ENCODE measurements at regions not wholly inside any gene's neighbourhood (a gene's known extent, or its start where the extent isn't known, plus 50 kb on each side); places are given as distances from the start of the nearest gene placed in this dataset.

- H3K4me2 ChIP-seq (ENCODE audit: low read length): no peak overlapping the region
- no peak overlapping the region for H3K27ac ChIP-seq (ENCODE audit: low read length)
- no peaks in the 10 kb centered on the region for H3K36me3 ChIP-seq (replicated peaks; ENCODE audit: low read depth, low read length)
- H3K9ac ChIP-seq (ENCODE audit: low read length): no peak overlapping the region
- TF ChIP-seq CTCF (IDR thresholded peaks at IDR 0.05; ENCODE audit: low read depth, low read length): no peak
- no peak for TF ChIP-seq EZH2phosphoT487 (IDR thresholded peaks at IDR 0.05; ENCODE audit: low read depth)
- no peaks in the 10 kb centered on the region for H3K79me2 ChIP-seq (ENCODE audit: low read length)
- no peaks in the 10 kb centered on the region for H4K20me1 ChIP-seq (ENCODE audit: insufficient read depth, low read length)
- H3K4me3 ChIP-seq (ENCODE audit: low read length): no peak overlapping the region
- no peaks in the 10 kb centered on the region for H3K9me3 ChIP-seq (ENCODE audit: insufficient read depth, low read length)
- H2AFZ ChIP-seq (ENCODE audit: low read depth, low read length): no peak overlapping the region
- peaks cover 17% of the 10 kb centered on the region for H3K27me3 ChIP-seq (ENCODE audit: low read depth, low read length)
- peaks cover 8% of the 10 kb centered on the region for H3K4me1 ChIP-seq (ENCODE audit: low read length)
These were observed 253.5 kb downstream of the SPTSSA start for GRCh38 chr14:34208532-34208931.

GRCh38 chr14:34205799-34206198 lies 254.9 kb upstream of the EGLN3 start:
- Histone ChIP-seq H2AFZ (ENCODE audit: low read depth, low read length) (no peak overlapping the region), H3K4me2 (ENCODE audit: low read length) (no peak overlapping the region), H3K27ac (ENCODE audit: low read length) (no peak overlapping the region), H3K9me3 (ENCODE audit: insufficient read depth, low read length) (no peaks in the 10 kb centered on the region), H3K4me1 (ENCODE audit: low read length) (no peaks in the 10 kb centered on the region), H3K36me3 (replicated peaks; ENCODE audit: low read depth, low read length) (no peaks in the 10 kb centered on the region), H3K9ac (ENCODE audit: low read length) (no peak overlapping the region), H3K79me2 (ENCODE audit: low read length) (no peaks in the 10 kb centered on the region), H3K27me3 (ENCODE audit: low read depth, low read length) (peaks cover 4% of the 10 kb centered on the region; the same call in 1 of the 2 replicates), H4K20me1 (ENCODE audit: insufficient read depth, low read length) (no peaks in the 10 kb centered on the region), H3K4me3 (ENCODE audit: low read length) (no peak overlapping the region)
- TF ChIP-seq CTCF (IDR thresholded peaks at IDR 0.05; ENCODE audit: low read depth, low read length) (no peak), EZH2phosphoT487 (IDR thresholded peaks at IDR 0.05; ENCODE audit: low read depth) (no peak)

GRCh38 chr14:34204774-34205173 lies 253.9 kb upstream of the EGLN3 start:
- Histone ChIP-seq H4K20me1 (ENCODE audit: insufficient read depth, low read length) (no peaks in the 10 kb centered on the region), H3K36me3 (replicated peaks; ENCODE audit: low read depth, low read length) (no peaks in the 10 kb centered on the region), H3K9ac (ENCODE audit: low read length) (no peak overlapping the region), H3K4me3 (ENCODE audit: low read length) (no peak overlapping the region), H2AFZ (ENCODE audit: low read depth, low read length) (no peak overlapping the region), H3K27ac (ENCODE audit: low read length) (no peak overlapping the region), H3K9me3 (ENCODE audit: insufficient read depth, low read length) (no peaks in the 10 kb centered on the region), H3K27me3 (ENCODE audit: low read depth, low read length) (peaks cover under 1% of the 10 kb centered on the region; the same call in 1 of the 2 replicates), H3K79me2 (ENCODE audit: low read length) (no peaks in the 10 kb centered on the region), H3K4me2 (ENCODE audit: low read length) (no peak overlapping the region), H3K4me1 (ENCODE audit: low read length) (no peaks in the 10 kb centered on the region)
- TF ChIP-seq CTCF (IDR thresholded peaks at IDR 0.05; ENCODE audit: low read depth, low read length) (no peak), EZH2phosphoT487 (IDR thresholded peaks at IDR 0.05; ENCODE audit: low read depth) (no peak)

GRCh38 chr14:34203251-34203722 lies 252.4 kb upstream of the EGLN3 start:
- TF ChIP-seq EZH2phosphoT487 (IDR thresholded peaks at IDR 0.05; ENCODE audit: low read depth) (no peak), CTCF (IDR thresholded peaks at IDR 0.05; ENCODE audit: low read depth, low read length) (no peak)
- Histone ChIP-seq H3K4me1 (ENCODE audit: low read length) (no peaks in the 10 kb centered on the region), H2AFZ (ENCODE audit: low read depth, low read length) (no peak overlapping the region), H3K9me3 (ENCODE audit: insufficient read depth, low read length) (no peaks in the 10 kb centered on the region), H3K27me3 (ENCODE audit: low read depth, low read length) (no peaks in the 10 kb centered on the region), H3K9ac (ENCODE audit: low read length) (no peak overlapping the region), H3K79me2 (ENCODE audit: low read length) (no peaks in the 10 kb centered on the region), H3K36me3 (replicated peaks; ENCODE audit: low read depth, low read length) (no peaks in the 10 kb centered on the region), H3K4me3 (ENCODE audit: low read length) (no peak overlapping the region), H4K20me1 (ENCODE audit: insufficient read depth, low read length) (no peaks in the 10 kb centered on the region), H3K4me2 (ENCODE audit: low read length) (no peak overlapping the region), H3K27ac (ENCODE audit: low read length) (no peak overlapping the region)

All from OCI-LY3 (cell line).